Lung (tissue), 11 donors: ENCODE measurements at regions not wholly inside any gene's neighbourhood (a gene's known extent, or its start where the extent isn't known, plus 50 kb on each side); places are given as distances from the start of the nearest gene placed in this dataset.

Experiments
- ATAC-seq: fragments of 200-7000 bp; cut with Tn5 transposase; one replicate; pipeline ENCODE4 v1.9.1; 2020; ENCODE audit warnings: moderate number of reproducible peaks; ENCODE audit not compliant: insufficient read depth, low FRiP score
- DNase-seq, 3 donors: peaks; one replicate each; pipeline ENCODE4 v3.0.0-alpha.2; 2013 to 2017
- H3K27ac ChIP-seq, 2 donors: one replicate each; pipeline ENCODE4 v1.5.1; 2013; ENCODE audit warnings: mild to moderate bottlenecking in 2 of 2, moderate library complexity in 2 of 2, control low read depth in 1 of 2, inconsistent platforms in 1 of 2, low read depth in 1 of 2, low read length in 1 of 2
- H3K27me3 ChIP-seq, 3 donors: one replicate each; pipeline ENCODE4 v1.5.1; 2013; ENCODE audit warnings: low read length in 2 of 3; ENCODE audit not compliant: control insufficient read depth in 3 of 3, insufficient read depth in 3 of 3
- H3K36me3 ChIP-seq, 4 donors: one replicate each; pipeline ENCODE4 v1.5.1; 2013; ENCODE audit warnings: low read length in 4 of 4, mild to moderate bottlenecking in 1 of 4, moderate library complexity in 1 of 4; ENCODE audit not compliant: control insufficient read depth in 4 of 4, insufficient read depth in 4 of 4
- H3K4me1 ChIP-seq, 5 donors: one replicate each; pipeline ENCODE4 v1.5.1; 2013; ENCODE audit warnings: low read length in 5 of 5, mild to moderate bottlenecking in 2 of 5, moderate library complexity in 1 of 5; ENCODE audit not compliant: control insufficient read depth in 5 of 5, insufficient read depth in 5 of 5
- H3K4me3 ChIP-seq: one replicate; pipeline ENCODE4 v1.5.1; 2013; ENCODE audit warnings: mild to moderate bottlenecking, control low read depth, moderate library complexity
- H3K9ac ChIP-seq, 2 donors: one replicate each; pipeline ENCODE4 v1.5.1; 2013; ENCODE audit warnings: low read length in 2 of 2, control low read depth in 1 of 2; ENCODE audit not compliant: insufficient read depth in 1 of 2
- H3K9me3 ChIP-seq, 4 donors: one replicate each; pipeline ENCODE4 v1.5.1; 2013; ENCODE audit warnings: low read length in 3 of 4, mild to moderate bottlenecking in 1 of 4, moderate library complexity in 1 of 4; ENCODE audit not compliant: control insufficient read depth in 4 of 4, insufficient read depth in 3 of 4
- CTCF ChIP-seq: IDR thresholded peaks from 2 replicates; pipeline ENCODE4 v1.5.1; 2012; ENCODE audit warnings: mild to moderate bottlenecking; ENCODE audit errors: control extremely low read depth, extremely low read depth
- whole genome bisulfite sequencing, 2 donors: extraction: QIAGEN DNeasy Blood & Tissue Kit; methylation state at CpG; one replicate each; pipeline ENCODE4 v1.1.7; 2013; 5-methylcytosine and 5-hydroxymethylcytosine counted together
- donor health status: control.
- donor health status: control.
- donor health status: Bipolar disorder and iron deficiency.
- donor health status: healthy.
- donor health status: DM: yes; HTN: yes; CAD: no.

DNA sequence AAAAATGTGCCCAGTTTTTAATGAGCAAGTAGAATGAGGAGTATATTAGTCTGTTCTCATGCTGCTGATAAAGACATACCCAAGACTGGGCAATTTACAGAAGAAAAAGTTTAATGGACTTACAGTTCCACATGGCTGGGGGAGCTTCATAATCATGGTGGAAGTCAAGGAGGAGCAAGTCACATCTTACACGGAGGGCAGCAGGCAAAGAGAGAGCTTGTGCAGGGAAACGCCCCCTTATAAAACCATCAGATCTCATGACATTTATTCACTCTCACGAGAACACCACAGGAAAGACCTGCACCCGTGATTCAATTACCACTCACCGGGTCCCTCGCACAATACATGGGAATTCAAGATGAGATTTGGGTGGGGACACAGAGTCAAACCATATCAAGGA lies 111.7 kb upstream of the CNTN6 start:
- DNase-seq (no peak), ATAC-seq (no peak)
- Histone ChIP-seq H3K36me3 (no peaks in the 10 kb centered on the region), H3K4me1 (peaks cover 0 to 11% (median 0%) of the 10 kb centered on the region in 5 donors), H3K9me3 (peaks cover 0 to 4% (median 0%) of the 10 kb centered on the region in 4 donors), H3K27me3 (no peaks in the 10 kb centered on the region), H3K4me3 (no peak overlapping the region), H3K27ac (no peak overlapping the region), H3K9ac (no peak overlapping the region)
- WGBS, 2 donors = 87 to 89% methylated on average over 6 of the region's 6 CpGs
- TF ChIP-seq CTCF = no peak

- H3K27ac ChIP-seq = no peak overlapping the region
- no peaks in the 10 kb centered on the region for H3K4me1 ChIP-seq
- no peaks in the 10 kb centered on the region for H3K27me3 ChIP-seq
- no peak overlapping the region for H3K9ac ChIP-seq
- peaks cover 0 to 4% (median 2%) of the 10 kb centered on the region in 4 donors for H3K9me3 ChIP-seq
- no peak for TF ChIP-seq CTCF
- no peak for ATAC-seq
- no peak for DNase-seq
- no peak overlapping the region for H3K4me3 ChIP-seq
- no peaks in the 10 kb centered on the region for H3K36me3 ChIP-seq
- WGBS, 2 donors = 47 to 71% methylated on average over 1 of the region's 1 CpG
Measured at GRCh38 chr3:988785-989184, 104.0 kb upstream of the CNTN6 start.

DNA sequence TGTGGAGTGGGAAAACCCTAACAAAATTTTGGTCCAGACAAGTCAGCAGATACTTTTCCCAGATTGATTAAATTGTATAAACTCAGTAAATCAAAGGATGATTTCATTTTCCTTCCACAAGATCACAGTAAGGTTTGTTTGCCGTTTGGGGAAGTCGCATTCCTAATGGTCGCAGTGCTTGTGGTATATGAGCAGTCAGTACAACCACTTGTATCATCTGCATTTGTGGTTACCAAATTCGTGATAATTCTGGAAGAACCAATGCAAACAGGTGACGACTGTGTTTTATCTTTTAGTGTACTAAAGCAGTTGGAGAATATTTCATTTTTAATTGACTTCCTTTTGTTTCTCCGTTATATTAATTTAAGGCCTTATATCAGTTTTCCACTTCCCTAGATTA lies 100.0 kb upstream of the CNTN6 start:
- H3K36me3 ChIP-seq = no peaks in the 10 kb centered on the region
- ATAC-seq (no peak), DNase-seq (no peak)
- 38 to 60% methylated on average over 6 of the region's 6 CpGs for WGBS, 2 donors
- H3K27me3 ChIP-seq = no peaks in the 10 kb centered on the region
- H3K9ac ChIP-seq = no peak overlapping the region
- peaks cover 0 to 3% (median 2%) of the 10 kb centered on the region in 4 donors for H3K9me3 ChIP-seq
- no peak overlapping the region for H3K4me3 ChIP-seq
- no peak for TF ChIP-seq CTCF
- H3K27ac ChIP-seq = no peak overlapping the region
- H3K4me1 ChIP-seq = no peaks in the 10 kb centered on the region

DNA sequence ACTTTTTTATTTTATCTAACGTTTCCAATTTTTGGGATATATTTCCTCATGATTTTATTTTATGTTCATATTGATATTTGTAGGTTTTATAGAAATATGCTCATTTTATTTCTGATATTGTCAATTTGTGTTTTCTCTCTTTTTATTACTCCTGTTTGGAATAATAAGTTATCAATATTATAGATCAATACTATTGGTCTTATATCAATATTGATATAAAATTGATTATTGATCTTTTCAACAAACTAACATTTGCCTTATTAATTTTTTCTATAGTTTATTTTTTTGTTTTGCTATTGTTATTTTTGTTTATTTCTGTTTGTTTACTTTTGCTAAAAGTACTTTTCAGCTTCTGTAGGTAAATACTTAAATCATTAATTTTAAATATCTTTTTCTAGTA lies 90.8 kb upstream of the CNTN6 start:
- WGBS, 2 donors = 80 to 82% methylated on average over 1 of the region's 1 CpG
- ATAC-seq (no peak), DNase-seq (no peak)
- Histone ChIP-seq H3K36me3 (no peaks in the 10 kb centered on the region), H3K9me3 (peaks cover 0 to 4% (median 0%) of the 10 kb centered on the region in 4 donors), H3K9ac (no peak overlapping the region), H3K27me3 (no peaks in the 10 kb centered on the region), H3K4me3 (no peak overlapping the region), H3K4me1 (no peaks in the 10 kb centered on the region), H3K27ac (no peak overlapping the region)
- no peak for TF ChIP-seq CTCF
